ENCODE measurements at regions not wholly inside any gene's neighbourhood (a gene's known extent, or its start where the extent isn't known, plus 50 kb on each side); places are given as distances from the start of the nearest gene placed in this dataset.

DNA sequence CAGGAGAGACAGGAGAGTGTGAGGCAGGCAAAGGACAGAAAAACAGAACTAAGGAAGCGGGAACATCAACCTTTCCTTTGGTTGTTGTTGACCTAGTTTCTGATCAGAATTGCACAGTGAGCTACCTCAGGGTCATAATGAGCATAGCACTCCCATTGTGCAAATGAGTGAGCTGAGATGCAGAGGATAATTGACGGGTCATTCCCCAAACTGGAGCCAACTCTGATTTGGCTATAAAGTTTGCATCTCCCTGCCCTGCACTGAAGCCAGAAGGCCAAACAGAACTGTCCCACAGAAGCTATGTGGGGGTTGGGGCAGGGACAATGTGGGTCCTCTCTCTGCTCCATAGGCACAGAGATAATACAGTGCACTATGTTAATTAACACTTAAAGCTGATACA is 105.6 kb upstream of the KLHL14 start (continued):
- TF ChIP-seq, protein P1, sequence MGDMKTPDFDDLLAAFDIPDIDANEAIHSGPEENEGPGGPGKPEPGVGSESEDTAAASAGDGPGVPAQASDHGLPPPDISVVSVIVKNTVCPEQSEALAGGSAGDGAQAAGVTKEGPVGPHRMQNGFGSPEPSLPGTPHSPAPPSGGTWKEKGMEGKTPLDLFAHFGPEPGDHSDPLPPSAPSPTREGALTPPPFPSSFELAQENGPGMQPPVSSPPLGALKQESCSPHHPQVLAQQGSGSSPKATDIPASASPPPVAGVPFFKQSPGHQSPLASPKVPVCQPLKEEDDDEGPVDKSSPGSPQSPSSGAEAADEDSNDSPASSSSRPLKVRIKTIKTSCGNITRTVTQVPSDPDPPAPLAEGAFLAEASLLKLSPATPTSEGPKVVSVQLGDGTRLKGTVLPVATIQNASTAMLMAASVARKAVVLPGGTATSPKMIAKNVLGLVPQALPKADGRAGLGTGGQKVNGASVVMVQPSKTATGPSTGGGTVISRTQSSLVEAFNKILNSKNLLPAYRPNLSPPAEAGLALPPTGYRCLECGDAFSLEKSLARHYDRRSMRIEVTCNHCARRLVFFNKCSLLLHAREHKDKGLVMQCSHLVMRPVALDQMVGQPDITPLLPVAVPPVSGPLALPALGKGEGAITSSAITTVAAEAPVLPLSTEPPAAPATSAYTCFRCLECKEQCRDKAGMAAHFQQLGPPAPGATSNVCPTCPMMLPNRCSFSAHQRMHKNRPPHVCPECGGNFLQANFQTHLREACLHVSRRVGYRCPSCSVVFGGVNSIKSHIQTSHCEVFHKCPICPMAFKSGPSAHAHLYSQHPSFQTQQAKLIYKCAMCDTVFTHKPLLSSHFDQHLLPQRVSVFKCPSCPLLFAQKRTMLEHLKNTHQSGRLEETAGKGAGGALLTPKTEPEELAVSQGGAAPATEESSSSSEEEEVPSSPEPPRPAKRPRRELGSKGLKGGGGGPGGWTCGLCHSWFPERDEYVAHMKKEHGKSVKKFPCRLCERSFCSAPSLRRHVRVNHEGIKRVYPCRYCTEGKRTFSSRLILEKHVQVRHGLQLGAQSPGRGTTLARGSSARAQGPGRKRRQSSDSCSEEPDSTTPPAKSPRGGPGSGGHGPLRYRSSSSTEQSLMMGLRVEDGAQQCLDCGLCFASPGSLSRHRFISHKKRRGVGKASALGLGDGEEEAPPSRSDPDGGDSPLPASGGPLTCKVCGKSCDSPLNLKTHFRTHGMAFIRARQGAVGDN (IDR thresholded peaks at IDR 0.05), result no peak
- TF ChIP-seq, protein P2, sequence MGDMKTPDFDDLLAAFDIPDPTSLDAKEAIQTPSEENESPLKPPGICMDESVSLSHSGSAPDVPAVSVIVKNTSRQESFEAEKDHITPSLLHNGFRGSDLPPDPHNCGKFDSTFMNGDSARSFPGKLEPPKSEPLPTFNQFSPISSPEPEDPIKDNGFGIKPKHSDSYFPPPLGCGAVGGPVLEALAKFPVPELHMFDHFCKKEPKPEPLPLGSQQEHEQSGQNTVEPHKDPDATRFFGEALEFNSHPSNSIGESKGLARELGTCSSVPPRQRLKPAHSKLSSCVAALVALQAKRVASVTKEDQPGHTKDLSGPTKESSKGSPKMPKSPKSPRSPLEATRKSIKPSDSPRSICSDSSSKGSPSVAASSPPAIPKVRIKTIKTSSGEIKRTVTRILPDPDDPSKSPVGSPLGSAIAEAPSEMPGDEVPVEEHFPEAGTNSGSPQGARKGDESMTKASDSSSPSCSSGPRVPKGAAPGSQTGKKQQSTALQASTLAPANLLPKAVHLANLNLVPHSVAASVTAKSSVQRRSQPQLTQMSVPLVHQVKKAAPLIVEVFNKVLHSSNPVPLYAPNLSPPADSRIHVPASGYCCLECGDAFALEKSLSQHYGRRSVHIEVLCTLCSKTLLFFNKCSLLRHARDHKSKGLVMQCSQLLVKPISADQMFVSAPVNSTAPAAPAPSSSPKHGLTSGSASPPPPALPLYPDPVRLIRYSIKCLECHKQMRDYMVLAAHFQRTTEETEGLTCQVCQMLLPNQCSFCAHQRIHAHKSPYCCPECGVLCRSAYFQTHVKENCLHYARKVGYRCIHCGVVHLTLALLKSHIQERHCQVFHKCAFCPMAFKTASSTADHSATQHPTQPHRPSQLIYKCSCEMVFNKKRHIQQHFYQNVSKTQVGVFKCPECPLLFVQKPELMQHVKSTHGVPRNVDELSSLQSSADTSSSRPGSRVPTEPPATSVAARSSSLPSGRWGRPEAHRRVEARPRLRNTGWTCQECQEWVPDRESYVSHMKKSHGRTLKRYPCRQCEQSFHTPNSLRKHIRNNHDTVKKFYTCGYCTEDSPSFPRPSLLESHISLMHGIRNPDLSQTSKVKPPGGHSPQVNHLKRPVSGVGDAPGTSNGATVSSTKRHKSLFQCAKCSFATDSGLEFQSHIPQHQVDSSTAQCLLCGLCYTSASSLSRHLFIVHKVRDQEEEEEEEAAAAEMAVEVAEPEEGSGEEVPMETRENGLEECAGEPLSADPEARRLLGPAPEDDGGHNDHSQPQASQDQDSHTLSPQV (IDR thresholded peaks at IDR 0.05), result no peak
- no peak for TF ChIP-seq ETV6 (conservative IDR thresholded peaks at IDR 0.05 in 1 of 2, IDR thresholded peaks at IDR 0.05 in 1 of 2; ENCODE audit: borderline replicate concordance in 1 of 2, low read depth in 1 of 2)
- no peak for TF ChIP-seq SIN3A (IDR thresholded peaks at IDR 0.05; ENCODE audit: low read depth, low read length)
- TF ChIP-seq SIX5 (IDR thresholded peaks at IDR 0.05; ENCODE audit: low read depth, low read length, severe bottlenecking), result no peak
- TF ChIP-seq YY1 (IDR thresholded peaks at IDR 0.05; ENCODE audit: low read depth, low read length), result no peak
- TF ChIP-seq, protein P3, sequence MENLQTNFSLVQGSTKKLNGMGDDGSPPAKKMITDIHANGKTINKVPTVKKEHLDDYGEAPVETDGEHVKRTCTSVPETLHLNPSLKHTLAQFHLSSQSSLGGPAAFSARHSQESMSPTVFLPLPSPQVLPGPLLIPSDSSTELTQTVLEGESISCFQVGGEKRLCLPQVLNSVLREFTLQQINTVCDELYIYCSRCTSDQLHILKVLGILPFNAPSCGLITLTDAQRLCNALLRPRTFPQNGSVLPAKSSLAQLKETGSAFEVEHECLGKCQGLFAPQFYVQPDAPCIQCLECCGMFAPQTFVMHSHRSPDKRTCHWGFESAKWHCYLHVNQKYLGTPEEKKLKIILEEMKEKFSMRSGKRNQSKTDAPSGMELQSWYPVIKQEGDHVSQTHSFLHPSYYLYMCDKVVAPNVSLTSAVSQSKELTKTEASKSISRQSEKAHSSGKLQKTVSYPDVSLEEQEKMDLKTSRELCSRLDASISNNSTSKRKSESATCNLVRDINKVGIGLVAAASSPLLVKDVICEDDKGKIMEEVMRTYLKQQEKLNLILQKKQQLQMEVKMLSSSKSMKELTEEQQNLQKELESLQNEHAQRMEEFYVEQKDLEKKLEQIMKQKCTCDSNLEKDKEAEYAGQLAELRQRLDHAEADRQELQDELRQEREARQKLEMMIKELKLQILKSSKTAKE (IDR thresholded peaks at IDR 0.05; ENCODE audit: low read depth, poor library complexity, severe bottlenecking), result no peak
- no peak for TF ChIP-seq TAF1 (IDR thresholded peaks at IDR 0.05; ENCODE audit: borderline replicate concordance, low read depth, low read length)
- TF ChIP-seq MEF2B (IDR thresholded peaks at IDR 0.05; ENCODE audit: partially characterized antibody, poor library complexity, severe bottlenecking), result no peak
- no peak for TF ChIP-seq GABPA (IDR thresholded peaks at IDR 0.05; ENCODE audit: low read depth)
- TF ChIP-seq CREM (IDR thresholded peaks at IDR 0.05; ENCODE audit: low read depth), result no peak
- TF ChIP-seq MXI1 (IDR thresholded peaks at IDR 0.05; ENCODE audit: low read depth, low read length), result no peak

All from GM12878 (cell line).